Fibroblast of mammary gland (primary cell): ENCODE measurements at regions not wholly inside any gene's neighbourhood (a gene's known extent, or its start where the extent isn't known, plus 50 kb on each side); places are given as distances from the start of the nearest gene placed in this dataset.

Experiments
- DNase-seq: peaks from one replicate; pipeline ENCODE4 v3.0.0-alpha.2; 2010; ENCODE audit warnings: low read depth
- H3K4me3 ChIP-seq: 2 replicates; pipeline ENCODE4 v1.5.1; 2011; ENCODE audit warnings: low read depth, mild to moderate bottlenecking, low read length, moderate library complexity; ENCODE audit not compliant: control insufficient read depth
- CTCF ChIP-seq: conservative IDR thresholded peaks from 2 replicates; pipeline ENCODE4 v1.5.1; 2011; ENCODE audit warnings: low read depth, low read length, inconsistent platforms; ENCODE audit not compliant: control insufficient read depth, insufficient read depth

- no peak overlapping the region for H3K4me3 ChIP-seq
- DNase-seq: no peak
- TF ChIP-seq CTCF: no peak
Observed at GRCh38 chr2:173834141-173834540, 131.0 kb downstream of the SP3 start.

DNA sequence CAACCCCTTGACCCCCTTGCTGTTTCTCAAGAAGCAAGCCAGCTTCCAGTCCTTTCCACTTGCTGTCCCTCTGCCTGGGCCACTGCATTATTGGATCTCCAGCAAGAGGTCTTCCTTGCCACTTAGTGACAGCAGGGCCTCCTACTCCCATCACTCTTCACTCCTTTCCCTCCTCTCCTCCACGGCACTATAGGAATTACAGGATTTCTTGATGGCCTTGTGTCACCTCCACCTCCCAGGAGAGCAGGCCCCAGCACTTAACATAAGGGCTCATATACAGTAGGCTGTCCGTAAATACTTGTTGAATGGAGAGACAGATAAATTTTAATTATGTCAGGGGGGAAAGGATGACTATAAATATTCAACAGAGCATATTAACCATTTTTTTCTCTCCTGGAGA, 129.4 kb downstream of the SP3 start:
- DNase-seq: no peak
- TF ChIP-seq CTCF: no peak
- no peak overlapping the region for H3K4me3 ChIP-seq

DNA sequence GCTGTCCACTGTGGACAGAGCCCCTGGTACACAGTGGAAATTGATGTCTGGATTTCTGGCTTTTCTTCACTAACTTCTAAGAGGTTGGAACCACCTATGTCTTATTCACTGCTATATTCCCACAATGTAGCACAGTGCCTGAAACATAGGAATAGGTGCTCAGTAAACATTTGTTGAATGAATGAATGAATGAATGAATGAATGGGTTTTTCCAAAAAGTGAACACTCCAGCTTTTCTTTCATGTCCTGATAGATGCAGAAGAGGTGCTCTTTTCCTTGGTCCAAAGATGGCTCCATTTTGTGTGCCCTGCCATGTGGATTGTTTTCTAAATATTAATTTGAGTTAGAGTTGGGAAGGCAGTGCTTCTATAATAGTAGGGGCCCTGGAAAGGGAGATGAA, 124.1 kb downstream of the SP3 start:
- no peak overlapping the region for H3K4me3 ChIP-seq
- no peak for TF ChIP-seq CTCF
- no peak for DNase-seq

DNA sequence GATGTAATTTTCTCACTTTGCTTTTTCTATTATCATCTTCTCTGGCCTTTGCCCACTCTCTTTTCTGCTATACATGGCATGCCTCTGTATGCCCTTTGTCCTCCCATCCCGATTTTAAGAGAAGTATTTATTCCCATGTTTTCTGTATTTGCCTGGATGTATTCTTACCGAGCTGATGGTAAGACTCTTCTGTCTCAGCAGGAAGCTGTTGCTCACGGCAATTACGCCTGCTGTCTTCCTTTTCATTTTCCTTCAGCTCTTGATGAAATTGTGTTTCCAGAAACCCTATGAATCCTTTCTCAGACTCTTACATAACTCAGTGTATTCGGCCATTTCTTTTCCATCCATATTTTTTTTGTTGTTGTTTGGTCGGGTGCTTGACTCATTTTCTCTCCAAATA, 121.6 kb downstream of the SP3 start:
- no peak overlapping the region for H3K4me3 ChIP-seq
- TF ChIP-seq CTCF: no peak
- no peak for DNase-seq

DNA sequence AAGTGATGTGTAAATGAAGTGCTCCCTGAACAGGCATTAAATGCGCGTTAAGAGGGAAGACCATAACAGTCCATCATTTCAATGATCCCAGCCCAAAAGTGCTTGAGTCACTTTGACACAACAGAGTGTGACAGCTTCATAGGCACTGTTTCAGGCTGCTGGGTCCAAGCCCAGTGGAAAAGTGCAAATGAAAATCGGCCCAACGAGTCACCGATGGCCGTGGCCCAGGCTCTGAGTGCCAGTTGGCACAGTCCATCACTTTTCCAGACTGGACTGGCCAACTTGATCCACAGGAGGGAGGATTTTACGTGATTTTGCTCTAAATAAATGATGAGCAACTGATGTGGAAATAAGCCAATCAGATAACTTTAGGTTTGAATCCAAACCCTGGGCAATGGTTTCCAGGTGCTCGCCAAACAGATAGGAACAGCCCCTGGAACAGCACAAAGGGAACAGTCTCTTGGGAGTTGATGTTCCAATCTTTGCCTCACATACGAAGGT, 114.0 kb downstream of the SP3 start:
- TF ChIP-seq CTCF: no peak
- peak; percentile 35 for DNase-seq
- no peak overlapping the region for H3K4me3 ChIP-seq

GRCh38 chr2:173854141-173854540, 111.0 kb downstream of the SP3 start:
- no peak for TF ChIP-seq CTCF
- H3K4me3 ChIP-seq: no peak overlapping the region
- DNase-seq: no peak

GRCh38 chr2:173854840-173855239, 110.3 kb downstream of the SP3 start:
- DNase-seq: peak; percentile 75
- no peak for TF ChIP-seq CTCF
- H3K4me3 ChIP-seq: no peak overlapping the region
